CD4-positive, alpha-beta T cell (primary cell): ENCODE measurements at regions not wholly inside any gene's neighbourhood (a gene's known extent, or its start where the extent isn't known, plus 50 kb on each side); places are given as distances from the start of the nearest gene placed in this dataset.

ENCODE experiments used
- ATAC-seq: fragments of 200-7000 bp; cut with Tn5 transposase; one replicate; pipeline ENCODE4 v1.10.0; 2022; ENCODE audit warnings: mild to moderate bottlenecking; ENCODE audit not compliant: poor library complexity
- CTCF ChIA-PET: fragments of 350-600 bp; sonication (Branson Sonifier 250); formaldehyde crosslinking; loops from one replicate; lab custom pipeline; 2021; ENCODE audit warnings: antibody characterized with exemption, inconsistent platforms; lab: Charles Lee
- POLR2A ChIA-PET: fragments of 350-600 bp; sonication (Branson Sonifier 250); formaldehyde crosslinking; loops from one replicate; lab custom pipeline; 2021; ENCODE audit warnings: antibody characterized with exemption, inconsistent platforms; lab: Charles Lee
- DNase-seq, 14 experiments: peaks; one replicate each; pipeline ENCODE4 v3.0.0-alpha.2; 2013 to 2020; ENCODE audit warnings: mixed read lengths in 2 of 14
- H3K27ac ChIP-seq, 2 donors: one replicate each; pipeline versions ENCODE4 v1.5.1 to v1.7.0; 2013; ENCODE audit warnings: low read length in 2 of 2, low read depth in 1 of 2, mild to moderate bottlenecking in 1 of 2
- H3K27me3 ChIP-seq, 2 experiments: 1 replicate in 1 of 2; 2 replicates in 1 of 2; pipeline versions ENCODE4 v1.6.1 to v1.7.0; 2013; ENCODE audit warnings: low read length in 2 of 2, control low read depth in 1 of 2, mild to moderate bottlenecking in 1 of 2, moderate library complexity in 1 of 2; ENCODE audit not compliant: insufficient read depth in 2 of 2, control insufficient read depth in 1 of 2
- H3K36me3 ChIP-seq: one replicate; pipeline ENCODE4 v1.6.1; 2013; ENCODE audit warnings: low read length, control low read depth; ENCODE audit not compliant: insufficient read depth
- H3K4me1 ChIP-seq: one replicate; pipeline ENCODE4 v1.6.1; 2013; ENCODE audit warnings: low read length, control low read depth; ENCODE audit not compliant: insufficient read depth
- H3K4me3 ChIP-seq: one replicate; pipeline ENCODE4 v1.5.1; 2013; ENCODE audit warnings: mild to moderate bottlenecking, low read length, moderate library complexity
- H3K9me3 ChIP-seq, 2 experiments: 1 replicate in 1 of 2; 2 replicates in 1 of 2; pipeline versions ENCODE4 v1.6.1 to v1.7.0; 2013; ENCODE audit warnings: low read length in 2 of 2, mild to moderate bottlenecking in 2 of 2, control low read depth in 1 of 2, moderate library complexity in 1 of 2; ENCODE audit not compliant: control insufficient read depth in 1 of 2, insufficient read depth in 1 of 2
- H3K27ac Mint-ChIP-seq: one replicate; pipeline ENCODE4 v1.8.0; 2020; ENCODE audit warnings: mixed read lengths
- H3K27me3 Mint-ChIP-seq: one replicate; pipeline ENCODE4 v1.8.0; 2021; ENCODE audit warnings: mixed read lengths
- H3K36me3 Mint-ChIP-seq: one replicate; pipeline ENCODE4 v1.8.0; 2021; ENCODE audit warnings: low read depth, mixed read lengths
- H3K4me1 Mint-ChIP-seq: one replicate; pipeline ENCODE4 v1.8.0; 2021; ENCODE audit warnings: low read depth, mixed read lengths
- H3K4me3 Mint-ChIP-seq: one replicate; pipeline ENCODE4 v1.8.0; 2020; ENCODE audit warnings: mild to moderate bottlenecking, mixed read lengths
- H3K9me3 Mint-ChIP-seq: one replicate; pipeline ENCODE4 v1.8.0; 2020; ENCODE audit warnings: mixed read lengths
- CTCF ChIP-seq: fragments of 200-600 bp; IDR thresholded peaks from one replicate; pipeline ENCODE4 v1.8.0; 2022; ENCODE audit warnings: antibody characterized with exemption, mild to moderate bottlenecking
- intact Hi-C, 2 experiments: fragments of 100-400 bp; cut with DNase I in 1 of 2; cut with micrococcal nuclease in 1 of 2; formaldehyde crosslinking; loops; one replicate each; pipeline versions ENCODE4 v1.15.1 to v1.9.0; 2023 to 2025; cut with DNase I, micrococcal nuclease

- H3K4me3 Mint-ChIP-seq = no peak overlapping the region
- intact Hi-C loops = no loop called here
- H3K4me3 ChIP-seq = no peak overlapping the region
- H3K27me3 ChIP-seq = no peaks in the 10 kb centered on the region
- no peaks in the 10 kb centered on the region for H3K4me1 ChIP-seq
- no peaks in the 10 kb centered on the region for H3K9me3 ChIP-seq
- DNase-seq = no peak
- H3K27me3 Mint-ChIP-seq = no peaks in the 10 kb centered on the region
- CTCF ChIA-PET = no interaction called here
- no peaks in the 10 kb centered on the region for H3K36me3 Mint-ChIP-seq
- no peak overlapping the region for H3K27ac Mint-ChIP-seq
- H3K4me1 Mint-ChIP-seq = no peaks in the 10 kb centered on the region
- no peak for ATAC-seq
- H3K27ac ChIP-seq = no peak overlapping the region
- no peaks in the 10 kb centered on the region for H3K36me3 ChIP-seq
- no peak for TF ChIP-seq CTCF
- POLR2A ChIA-PET = no interaction called here
- H3K9me3 Mint-ChIP-seq = no peaks in the 10 kb centered on the region
These were observed 198.7 kb downstream of the BCOR start for GRCh38 chrX:39899059-39899458.

GRCh38 chrX:39899856-39900776, 197.6 kb downstream of the BCOR start:
- H3K36me3 ChIP-seq = no peaks in the 10 kb centered on the region
- H3K4me3 ChIP-seq = no peak overlapping the region
- Mint-ChIP-seq H3K27me3 (no peaks in the 10 kb centered on the region), H3K36me3 (no peaks in the 10 kb centered on the region), H3K27ac (no peak overlapping the region), H3K9me3 (no peaks in the 10 kb centered on the region), H3K4me3 (no peak overlapping the region), H3K4me1 (no peaks in the 10 kb centered on the region)
- H3K9me3 ChIP-seq = no peaks in the 10 kb centered on the region
- no peaks in the 10 kb centered on the region for H3K4me1 ChIP-seq
- DNase-seq (no peak), ATAC-seq (no peak)
- H3K27me3 ChIP-seq = no peaks in the 10 kb centered on the region
- TF ChIP-seq CTCF = no peak
- CTCF ChIA-PET = no interaction called here
- H3K27ac ChIP-seq = no peak overlapping the region
- intact Hi-C loops = no loop called here
- POLR2A ChIA-PET = no interaction called here

- peaks cover 4% of the 10 kb centered on the region for H3K4me1 ChIP-seq
- intact Hi-C loops = no loop called here
- DNase-seq (no peak), ATAC-seq (no peak)
- no peak overlapping the region for H3K4me3 ChIP-seq
- no peaks in the 10 kb centered on the region for H3K27me3 Mint-ChIP-seq
- no peaks in the 10 kb centered on the region for H3K36me3 Mint-ChIP-seq
- TF ChIP-seq CTCF = no peak
- H3K27me3 ChIP-seq = no peaks in the 10 kb centered on the region
- H3K36me3 ChIP-seq = no peaks in the 10 kb centered on the region
- H3K27ac ChIP-seq = no peak overlapping the region
- no peak overlapping the region for H3K27ac Mint-ChIP-seq
- H3K4me3 Mint-ChIP-seq = no peak overlapping the region
- H3K9me3 ChIP-seq = no peaks in the 10 kb centered on the region
- ChIA-PET CTCF (no interaction called here), POLR2A (no interaction called here)
- no peaks in the 10 kb centered on the region for H3K9me3 Mint-ChIP-seq
- H3K4me1 Mint-ChIP-seq = no peaks in the 10 kb centered on the region
These were observed 197.0 kb downstream of the BCOR start for GRCh38 chrX:39900777-39901170.
